Amniotic stem cell (primary cell): ENCODE measurements at regions not wholly inside any gene's neighbourhood (a gene's known extent, or its start where the extent isn't known, plus 50 kb on each side); places are given as distances from the start of the nearest gene placed in this dataset.

Experiments used
- DNase-seq: peaks from one replicate; lab custom pipeline; 2025; lab: John Stamatoyannopoulos, UW

- DNase-seq = no peak
These were observed 442.5 kb downstream of the XPNPEP1 start for GRCh38 chr10:109480836-109481235.

GRCh38 chr10:109475711-109476421 is 447.4 kb downstream of the XPNPEP1 start:
- no peak for DNase-seq

DNA sequence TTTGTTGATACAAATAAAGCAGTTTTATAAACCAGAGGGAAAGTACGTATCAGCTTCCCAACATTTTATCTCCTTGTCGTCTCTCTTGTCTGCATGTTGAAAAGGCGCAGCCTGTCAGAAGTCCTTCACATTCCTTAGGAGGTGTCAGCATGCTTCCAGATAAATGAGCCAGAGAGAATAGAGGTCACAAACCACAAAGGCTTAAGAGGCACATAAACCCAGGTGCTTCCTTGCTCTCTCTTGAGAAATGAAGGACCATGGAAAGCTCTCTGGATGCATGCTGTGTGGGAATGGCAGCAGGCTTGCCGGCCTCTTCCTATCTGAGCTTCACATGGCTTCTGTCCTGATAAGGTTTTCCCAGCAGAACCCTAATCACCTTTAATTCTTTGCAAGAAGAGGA is 448.5 kb downstream of the XPNPEP1 start:
- DNase-seq = no peak

GRCh38 chr10:109474261-109474660 is 449.1 kb downstream of the XPNPEP1 start:
- DNase-seq = no peak

DNA sequence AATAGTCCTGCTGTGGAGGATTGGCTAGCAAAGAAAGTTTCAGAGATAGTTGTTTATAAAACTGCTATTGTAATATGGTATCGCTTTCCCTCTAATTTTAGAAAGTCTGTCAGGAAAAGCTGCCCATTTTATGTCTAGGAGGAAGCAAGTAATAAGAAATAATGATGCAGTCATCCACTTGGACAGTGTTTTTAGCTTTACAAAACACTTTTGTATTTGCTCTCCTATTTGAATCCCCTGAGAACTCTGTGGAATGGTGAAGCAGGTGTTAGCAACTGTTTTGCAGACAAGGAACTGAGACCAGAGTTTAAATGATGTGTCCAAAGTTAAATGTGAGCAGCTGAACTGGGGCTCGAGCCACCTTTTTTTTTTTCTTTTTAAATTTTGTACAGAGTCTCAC is 455.8 kb downstream of the XPNPEP1 start:
- DNase-seq = no peak

GRCh38 chr10:109464949-109465348 is 458.4 kb downstream of the XPNPEP1 start:
- DNase-seq = no peak

- DNase-seq = no peak
These were observed 466.0 kb downstream of the XPNPEP1 start for GRCh38 chr10:109457302-109457638.

DNA sequence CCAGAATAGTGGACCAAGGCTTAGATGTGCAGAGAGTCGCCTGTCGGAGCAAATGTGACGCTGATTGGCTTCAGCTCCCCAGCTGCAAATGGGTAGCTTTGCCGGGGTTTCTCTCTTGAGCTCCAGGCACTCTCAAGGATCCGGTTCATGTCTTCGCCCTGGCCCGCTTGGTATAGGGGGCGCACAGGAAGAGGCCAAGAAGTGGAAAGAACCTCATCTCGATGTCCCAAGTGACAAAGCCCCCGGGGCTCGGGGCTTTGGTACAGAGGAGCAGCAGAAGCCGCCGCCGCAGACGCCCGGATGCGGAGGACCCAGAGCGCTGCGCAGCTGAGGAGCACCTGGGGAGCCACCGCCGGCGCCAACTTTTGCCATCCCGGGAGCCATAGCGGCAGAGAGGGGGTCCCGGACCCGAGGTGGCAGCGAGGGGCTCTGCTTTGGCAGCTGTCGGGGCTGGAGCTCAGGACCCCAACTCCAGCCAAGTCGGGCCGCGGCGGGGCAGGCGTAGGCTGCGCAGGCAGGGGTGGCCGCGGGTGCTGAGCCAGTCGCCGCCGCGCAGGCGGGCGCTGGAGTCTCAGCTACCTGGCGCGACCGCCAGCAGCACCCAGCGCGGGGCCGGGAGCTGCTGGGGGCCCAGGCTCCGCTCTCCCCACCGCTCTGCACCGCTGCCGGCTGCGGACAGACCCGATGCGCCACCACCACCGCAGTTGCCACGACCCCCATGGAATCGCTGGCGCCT is 466.6 kb downstream of the XPNPEP1 start:
- no peak for DNase-seq

- no peak for DNase-seq
These were observed 468.6 kb downstream of the XPNPEP1 start for GRCh38 chr10:109454691-109455090.

DNA sequence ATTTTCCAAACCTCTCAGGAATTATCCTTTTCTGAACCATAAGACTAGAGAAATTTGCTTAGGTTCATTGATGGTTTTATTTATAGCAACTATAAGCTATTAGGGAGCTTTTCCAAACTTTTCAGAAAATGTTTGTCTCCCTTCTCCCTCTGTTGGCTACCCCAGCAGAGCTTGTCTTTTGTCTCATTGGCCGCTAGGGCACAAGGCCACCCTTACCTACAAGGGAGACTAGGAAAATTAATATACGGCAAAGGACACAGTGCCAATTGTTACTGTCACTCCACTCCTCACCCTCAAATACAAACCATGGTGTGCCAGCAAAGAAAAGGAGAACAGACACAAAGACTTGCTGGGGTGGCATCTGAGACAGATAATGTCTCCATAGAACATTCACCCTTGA is 471.4 kb downstream of the XPNPEP1 start:
- DNase-seq = no peak

DNA sequence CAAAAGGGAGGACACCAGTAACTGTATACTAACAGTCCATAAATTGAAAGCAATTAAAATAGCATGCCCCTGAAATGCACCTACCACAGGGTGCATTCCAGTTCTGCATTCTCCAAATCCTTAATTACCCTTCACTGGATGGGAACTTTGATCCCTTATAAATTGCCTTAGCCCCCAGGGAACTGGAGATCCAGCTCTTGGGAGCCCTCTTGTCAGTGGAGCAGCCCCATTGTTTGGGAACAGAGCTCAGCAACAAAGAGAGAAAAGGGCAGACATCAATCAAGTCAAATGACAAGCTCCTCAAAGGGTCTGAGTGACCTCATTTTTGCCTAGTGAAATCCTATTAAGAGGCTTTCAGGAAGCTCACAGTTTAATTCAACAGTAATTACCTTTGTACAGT is 472.6 kb downstream of the XPNPEP1 start:
- DNase-seq = no peak

DNA sequence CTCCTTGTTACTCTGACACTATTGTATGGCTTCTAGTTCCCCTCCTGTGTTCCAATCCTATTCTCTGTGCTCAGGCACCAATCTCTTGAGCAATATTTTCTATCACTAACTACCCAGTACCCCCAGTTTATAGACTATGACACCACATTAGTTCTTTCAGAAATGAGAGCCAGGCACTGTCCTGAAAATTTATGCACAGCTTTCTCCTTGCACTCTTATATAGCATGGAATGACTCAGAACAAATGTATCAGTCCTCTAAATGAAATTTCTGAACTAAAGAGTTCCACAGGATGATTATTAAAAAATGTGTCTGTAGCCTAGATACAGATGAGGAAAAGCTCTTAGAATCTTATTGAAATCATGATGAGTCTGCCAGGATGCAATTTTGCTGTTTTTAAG is 489.9 kb downstream of the XPNPEP1 start:
- no peak for DNase-seq

DNA sequence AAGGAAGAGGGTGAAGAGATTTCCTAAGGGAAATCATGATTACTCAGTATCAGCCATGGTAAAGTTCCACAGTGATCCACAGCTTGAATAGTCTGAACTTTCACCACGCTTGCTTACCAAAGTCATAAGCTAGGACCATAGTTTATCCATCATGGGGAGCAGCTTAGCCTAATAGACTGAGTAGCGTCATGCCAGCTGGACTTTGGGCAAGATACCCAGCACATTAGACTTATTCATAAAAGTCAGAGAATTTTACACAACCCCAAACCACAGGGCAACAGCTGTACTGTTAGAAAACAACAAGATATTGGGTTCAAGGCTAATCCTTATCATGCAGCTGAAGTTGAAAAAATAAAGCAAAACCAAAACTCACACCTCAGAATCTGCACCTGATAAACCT is 491.0 kb downstream of the XPNPEP1 start:
- no peak for DNase-seq

DNA sequence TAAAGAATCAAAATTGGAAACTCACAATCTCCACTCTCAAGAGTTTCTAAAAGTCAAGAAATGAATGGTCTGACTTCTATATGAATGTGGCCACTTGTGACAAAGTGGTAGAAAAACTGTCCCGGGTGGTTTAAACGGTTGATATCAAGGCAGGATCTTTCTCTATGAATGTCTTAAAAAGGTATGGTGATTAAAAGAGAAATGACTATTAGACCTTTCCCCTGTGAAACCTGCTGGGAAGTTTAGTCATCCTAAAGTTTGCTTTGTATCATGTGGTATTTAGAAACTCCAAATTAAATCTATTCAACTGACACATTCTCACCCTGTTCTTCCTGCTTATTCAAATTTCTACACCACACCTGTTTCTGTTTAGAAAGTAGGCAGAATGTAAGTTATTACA is 492.5 kb downstream of the XPNPEP1 start:
- no peak for DNase-seq

GRCh38 chr10:109430043-109430760 is 493.1 kb downstream of the XPNPEP1 start:
- DNase-seq = peak; percentile 9

DNA sequence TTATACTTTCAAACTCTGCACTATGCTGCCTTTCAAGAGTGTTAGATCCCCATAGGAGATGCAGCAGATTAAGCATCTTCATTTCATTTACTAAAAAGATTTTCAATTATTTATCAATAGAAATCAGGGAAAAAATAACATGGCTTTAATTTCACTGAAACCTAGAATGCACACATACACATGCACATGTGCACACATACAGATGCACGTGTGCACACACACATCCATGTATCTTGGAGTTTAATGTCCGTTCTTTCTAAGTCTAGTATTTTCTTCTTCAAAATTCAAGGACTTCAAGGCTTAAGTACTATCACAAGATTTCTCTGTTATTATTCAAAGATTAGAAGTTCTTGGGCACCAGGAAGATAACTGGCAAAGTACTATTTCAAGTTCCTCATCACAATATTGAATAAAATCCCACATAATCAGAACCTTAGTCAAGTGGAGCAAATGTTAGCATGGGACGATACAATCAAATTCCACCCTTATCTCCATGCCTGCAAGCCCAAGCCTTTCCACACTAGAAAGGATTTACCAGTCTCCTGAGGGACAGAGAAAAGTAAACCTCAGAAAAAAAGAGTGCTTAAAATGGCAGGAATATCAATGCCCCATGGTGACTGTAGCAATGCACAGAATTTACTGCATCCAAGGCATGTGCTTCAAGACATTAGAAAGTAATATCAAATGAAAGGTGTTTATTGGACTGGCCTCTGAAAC is 494.4 kb downstream of the XPNPEP1 start:
- no peak for DNase-seq

- peak; percentile 22 for DNase-seq
These were observed 495.9 kb downstream of the XPNPEP1 start for GRCh38 chr10:109427411-109427810.

- no peak for DNase-seq
These were observed 496.3 kb downstream of the XPNPEP1 start for GRCh38 chr10:109426987-109427386.

DNA sequence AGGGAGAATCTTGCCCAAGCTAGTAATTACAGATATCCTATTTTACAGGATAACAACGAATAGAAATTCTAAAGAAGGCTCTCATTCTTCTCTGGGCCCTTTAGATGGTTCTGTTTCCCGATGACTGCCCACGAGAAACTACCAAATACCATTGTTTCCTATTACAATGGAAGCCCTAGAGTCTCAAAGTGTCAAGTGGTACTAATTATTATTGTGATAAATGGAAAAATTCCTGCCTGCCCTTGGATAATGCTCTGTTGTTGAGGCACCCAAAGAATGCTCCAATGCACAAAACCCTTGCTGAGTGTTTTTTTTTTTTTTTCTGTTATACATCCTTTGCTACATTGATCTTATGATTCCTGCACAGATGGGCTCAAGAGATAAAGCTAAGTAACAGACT is 504.5 kb downstream of the XPNPEP1 start:
- no peak for DNase-seq

GRCh38 chr10:109417803-109418202 is 505.5 kb downstream of the XPNPEP1 start:
- no peak for DNase-seq

- DNase-seq = no peak
These were observed 511.0 kb downstream of the XPNPEP1 start for GRCh38 chr10:109412353-109412752.

- DNase-seq = no peak
These were observed 511.4 kb downstream of the XPNPEP1 start for GRCh38 chr10:109411917-109412316.

GRCh38 chr10:109405338-109405737 is 518.0 kb downstream of the XPNPEP1 start:
- no peak for DNase-seq
